Transverse colon (tissue), 4 donors: ENCODE measurements at regions not wholly inside any gene's neighbourhood (a gene's known extent, or its start where the extent isn't known, plus 50 kb on each side); places are given as distances from the start of the nearest gene placed in this dataset.

Source experiments
- DNase-seq: peaks from one replicate; pipeline ENCODE4 v3.0.0-alpha.2; 2019
- H3K27ac ChIP-seq, 4 donors: fragments of 200-600 bp; sonication (generic); 2 replicates each; pipeline ENCODE4 v1.5.1; 2016 to 2018; ENCODE audit warnings: inconsistent platforms in 4 of 4
- H3K27me3 ChIP-seq: fragments of 200-600 bp; sonication (generic); 2 replicates; pipeline ENCODE4 v1.5.1; 2017; ENCODE audit warnings: inconsistent platforms
- H3K36me3 ChIP-seq, 4 donors: fragments of 200-600 bp; sonication (generic); 2 replicates each; pipeline ENCODE4 v1.5.1; 2017 to 2019; ENCODE audit warnings: inconsistent platforms in 4 of 4
- H3K4me1 ChIP-seq, 4 donors: fragments of 200-600 bp; sonication (generic); 2 replicates each; pipeline ENCODE4 v1.5.1; 2017 to 2020; ENCODE audit warnings: inconsistent platforms in 4 of 4
- H3K4me3 ChIP-seq, 4 donors: fragments of 200-600 bp; sonication (generic); 1 replicate in 1 of 4; 2 replicates in 3 of 4; pipeline versions ENCODE4 v1.5.1 to v1.6.1; 2017 to 2019; ENCODE audit warnings: inconsistent platforms in 4 of 4
- H3K9me3 ChIP-seq, 2 donors: fragments of 200-600 bp; sonication (generic); 2 replicates each; pipeline ENCODE4 v1.5.1; 2017 to 2019; ENCODE audit warnings: inconsistent platforms in 2 of 2
- EP300 ChIP-seq: sonication (generic); formaldehyde crosslinking; IDR thresholded peaks from one replicate; pipeline ENCODE4 v1.6.1; 2017; ENCODE audit warnings: antibody characterized with exemption, low read depth
- POLR2A ChIP-seq: fragments of 450-650 bp; IDR thresholded peaks from one replicate; pipeline ENCODE4 v1.6.1; 2016; ENCODE audit warnings: antibody characterized with exemption, mild to moderate bottlenecking, moderate library complexity
- POLR2AphosphoS5 ChIP-seq, 3 donors: sonication (generic); formaldehyde crosslinking; IDR thresholded peaks; one replicate each; pipeline ENCODE4 v1.6.1; 2016; ENCODE audit warnings: antibody characterized with exemption in 3 of 3
- WGBS, 2 donors: methylation state at CpG; one replicate each; pipeline ENCODE4 v1.1.5; 2018; ENCODE audit warnings: low coverage in 1 of 2; 5-methylcytosine and 5-hydroxymethylcytosine counted together
- in situ Hi-C, 4 donors: fragments of 200-750 bp; cut with MboI; loops; one replicate each; pipeline versions ENCODE4 v1.15.0 to v1.15.1; 2017; ENCODE audit warnings: low sequenced_read_pairs in 3 of 4, low pct_ligation_motif_present in 1 of 4, low pct_unique_long_range_greater_than_20kb in 1 of 4
- intact Hi-C: fragments of 100-400 bp; cut with DNase I; formaldehyde crosslinking; loops from one replicate; pipeline ENCODE4 v1.15.1; 2023; ENCODE audit warnings: low total_unique reads
- TF ChIP-seq, protein P1 (sequence below), 5 experiments: fragments of 200-600 bp in 3 of 5; fragments of 450-650 bp in 2 of 5; sonication (generic) in 3 of 5; IDR thresholded peaks; 1 replicate in 2 of 5; 2 replicates in 3 of 5; pipeline ENCODE4 v1.5.1; 2016 to 2017; ENCODE audit warnings: antibody characterized with exemption in 5 of 5, inconsistent platforms in 3 of 5, mild to moderate bottlenecking in 2 of 5, moderate library complexity in 1 of 5

GRCh38 chr6:20291764-20292580 is 79.7 kb upstream of the MBOAT1 start:
- intact Hi-C loops (loop anchor here (5.0 kb wide), 1 partner anchor 235 kb away; no protein-coding TSS in a partner anchor), in situ Hi-C loops (loop anchor here in 3 of 4 donors (5.0 to 10.0 kb wide), 3 partner anchors 103 to 240 kb away; partner anchors contain the start of gene CDKAL1 (in 1 of the 3))
- Histone ChIP-seq H3K4me1 (peaks cover 0 to 8% (median 2%) of the 10 kb centered on the region in 4 donors), H3K27me3 (no peaks in the 10 kb centered on the region), H3K36me3 (no peaks in the 10 kb centered on the region), H3K9me3 (no peaks in the 10 kb centered on the region), H3K27ac (no peak overlapping the region), H3K4me3 (no peak overlapping the region)
- DNase-seq: peak; percentile 87
- 17 to 19% methylated on average over 10 of the region's 10 CpGs for WGBS, 2 donors
- no peak for TF ChIP-seq EP300
- no peak for TF ChIP-seq POLR2A
- TF ChIP-seq, protein P1, sequence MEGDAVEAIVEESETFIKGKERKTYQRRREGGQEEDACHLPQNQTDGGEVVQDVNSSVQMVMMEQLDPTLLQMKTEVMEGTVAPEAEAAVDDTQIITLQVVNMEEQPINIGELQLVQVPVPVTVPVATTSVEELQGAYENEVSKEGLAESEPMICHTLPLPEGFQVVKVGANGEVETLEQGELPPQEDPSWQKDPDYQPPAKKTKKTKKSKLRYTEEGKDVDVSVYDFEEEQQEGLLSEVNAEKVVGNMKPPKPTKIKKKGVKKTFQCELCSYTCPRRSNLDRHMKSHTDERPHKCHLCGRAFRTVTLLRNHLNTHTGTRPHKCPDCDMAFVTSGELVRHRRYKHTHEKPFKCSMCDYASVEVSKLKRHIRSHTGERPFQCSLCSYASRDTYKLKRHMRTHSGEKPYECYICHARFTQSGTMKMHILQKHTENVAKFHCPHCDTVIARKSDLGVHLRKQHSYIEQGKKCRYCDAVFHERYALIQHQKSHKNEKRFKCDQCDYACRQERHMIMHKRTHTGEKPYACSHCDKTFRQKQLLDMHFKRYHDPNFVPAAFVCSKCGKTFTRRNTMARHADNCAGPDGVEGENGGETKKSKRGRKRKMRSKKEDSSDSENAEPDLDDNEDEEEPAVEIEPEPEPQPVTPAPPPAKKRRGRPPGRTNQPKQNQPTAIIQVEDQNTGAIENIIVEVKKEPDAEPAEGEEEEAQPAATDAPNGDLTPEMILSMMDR (IDR thresholded peaks at IDR 0.05): peak; percentile 89 to 95 (median 91)
- TF ChIP-seq POLR2AphosphoS5 (IDR thresholded peaks at IDR 0.05): no peak

DNA sequence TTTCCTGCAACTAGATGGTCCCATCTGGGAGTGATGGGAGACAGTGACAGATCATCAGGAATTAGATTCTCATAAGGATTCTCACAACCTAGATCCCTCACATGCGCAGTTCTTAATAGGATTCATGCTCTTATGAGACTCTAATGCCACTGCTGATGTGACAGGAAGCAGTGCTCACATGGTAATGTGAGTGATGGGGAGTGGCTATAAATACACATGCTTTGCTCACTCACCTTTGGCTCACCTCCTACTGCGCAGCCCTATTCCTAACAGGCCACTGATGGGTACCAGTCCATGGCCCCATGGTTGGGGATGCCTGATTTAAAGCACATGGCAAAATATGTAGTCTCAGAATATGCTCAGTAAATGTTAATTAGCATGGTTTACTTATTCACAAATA is 80.6 kb upstream of the MBOAT1 start:
- intact Hi-C loops: loop anchor here (5.0 kb wide), 1 partner anchor 234 kb away; no protein-coding TSS in a partner anchor
- H3K4me1 ChIP-seq: peaks cover 0 to 8% (median 2%) of the 10 kb centered on the region in 4 donors
- no peak overlapping the region for H3K4me3 ChIP-seq
- H3K9me3 ChIP-seq: no peaks in the 10 kb centered on the region
- no peak for TF ChIP-seq EP300
- TF ChIP-seq, protein P1 (IDR thresholded peaks at IDR 0.05): no peak
- no peak for TF ChIP-seq POLR2A
- TF ChIP-seq POLR2AphosphoS5 (IDR thresholded peaks at IDR 0.05): no peak
- H3K27me3 ChIP-seq: no peaks in the 10 kb centered on the region
- WGBS, 2 donors: 100% methylated on average over 1 to 2 of the region's 2 CpGs
- in situ Hi-C loops: loop anchor here in 3 of 4 donors (5.0 to 10.0 kb wide), 3 partner anchors 102 to 239 kb away; partner anchors contain the start of gene CDKAL1 (in 1 of the 3)
- no peak overlapping the region for H3K27ac ChIP-seq
- no peaks in the 10 kb centered on the region for H3K36me3 ChIP-seq
- no peak for DNase-seq

DNA sequence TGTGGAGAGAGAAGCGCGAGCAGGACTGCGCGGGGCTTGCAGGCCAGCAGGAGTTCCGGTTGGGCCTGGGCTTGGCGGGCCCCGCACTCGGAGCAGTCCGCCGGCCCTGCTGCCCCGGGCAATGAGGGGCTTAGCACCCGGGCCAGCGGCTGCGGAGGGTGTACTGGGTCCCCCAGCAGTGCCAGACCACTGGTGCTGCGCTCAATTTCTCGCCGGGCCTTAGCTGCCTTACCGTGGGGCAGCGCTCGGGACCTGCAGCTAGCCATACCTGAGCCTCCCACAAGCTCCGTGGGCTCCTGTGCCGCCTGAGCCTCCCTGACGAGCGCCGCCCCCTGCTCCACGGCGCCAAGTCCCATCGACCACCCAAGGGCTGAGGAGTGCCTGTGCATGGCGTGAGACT is 89.0 kb upstream of the MBOAT1 start:
- H3K9me3 ChIP-seq: no peaks in the 10 kb centered on the region
- no peak overlapping the region for H3K4me3 ChIP-seq
- TF ChIP-seq, protein P1 (IDR thresholded peaks at IDR 0.05): no peak
- no peak for TF ChIP-seq POLR2A
- TF ChIP-seq POLR2AphosphoS5 (IDR thresholded peaks at IDR 0.05): no peak
- TF ChIP-seq EP300: no peak
- H3K4me1 ChIP-seq: no peaks in the 10 kb centered on the region
- no peak for DNase-seq
- no peak overlapping the region for H3K27ac ChIP-seq
- WGBS, 2 donors: 92% methylated on average over 15 of the region's 29 CpGs; no CpG with 5 or more reads in 1 of the 2 donors
- no peaks in the 10 kb centered on the region for H3K36me3 ChIP-seq
- intact Hi-C loops (no loop called here), in situ Hi-C loops (no loop called here)
- H3K27me3 ChIP-seq: no peaks in the 10 kb centered on the region

- Histone ChIP-seq H3K4me1 (no peaks in the 10 kb centered on the region), H3K4me3 (no peak overlapping the region), H3K27ac (no peak overlapping the region), H3K9me3 (no peaks in the 10 kb centered on the region), H3K36me3 (no peaks in the 10 kb centered on the region), H3K27me3 (no peaks in the 10 kb centered on the region)
- intact Hi-C loops (no loop called here), in situ Hi-C loops (no loop called here)
- WGBS, 2 donors: 56% methylated on average over 3 of the region's 3 CpGs; no CpG with 5 or more reads in 1 of the 2 donors
- no peak for TF ChIP-seq EP300
- TF ChIP-seq, protein P1 (IDR thresholded peaks at IDR 0.05): no peak
- no peak for TF ChIP-seq POLR2AphosphoS5 (IDR thresholded peaks at IDR 0.05)
- no peak for TF ChIP-seq POLR2A
- no peak for DNase-seq
These were observed 89.9 kb upstream of the MBOAT1 start for GRCh38 chr6:20302168-20302567.
